RWPE1 (cell line): ENCODE measurements at regions not wholly inside any gene's neighbourhood (a gene's known extent, or its start where the extent isn't known, plus 50 kb on each side); places are given as distances from the start of the nearest gene placed in this dataset.

Experiments used
- CTCF ChIA-PET: fragments of 350-600 bp; sonication (Branson Sonifier 250); formaldehyde crosslinking; extraction: SDS; loops from one replicate; lab custom pipeline; 2021; lab: Yijun Ruan, JAX
- POLR2A ChIA-PET: fragments of 400-600 bp; formaldehyde crosslinking; extraction: SDS; loops from one replicate; lab custom pipeline; 2020; ENCODE audit warnings: antibody characterized with exemption; ENCODE audit not compliant: low non-redundant PET; lab: Yijun Ruan, JAX
- DNase-seq: peaks from one replicate; pipeline ENCODE4 v3.0.0; 2012; ENCODE audit warnings: low spot score
- H3K27ac ChIP-seq: fragments of 450-650 bp; 2 replicates; pipeline ENCODE4 v1.5.1; 2017
- TF ChIP-seq, protein P1 (sequence below): fragments of 450-650 bp; conservative IDR thresholded peaks from 2 replicates; pipeline ENCODE4 v1.5.1; 2017; ENCODE audit warnings: low read depth, mild to moderate bottlenecking

- TF ChIP-seq, protein P1, sequence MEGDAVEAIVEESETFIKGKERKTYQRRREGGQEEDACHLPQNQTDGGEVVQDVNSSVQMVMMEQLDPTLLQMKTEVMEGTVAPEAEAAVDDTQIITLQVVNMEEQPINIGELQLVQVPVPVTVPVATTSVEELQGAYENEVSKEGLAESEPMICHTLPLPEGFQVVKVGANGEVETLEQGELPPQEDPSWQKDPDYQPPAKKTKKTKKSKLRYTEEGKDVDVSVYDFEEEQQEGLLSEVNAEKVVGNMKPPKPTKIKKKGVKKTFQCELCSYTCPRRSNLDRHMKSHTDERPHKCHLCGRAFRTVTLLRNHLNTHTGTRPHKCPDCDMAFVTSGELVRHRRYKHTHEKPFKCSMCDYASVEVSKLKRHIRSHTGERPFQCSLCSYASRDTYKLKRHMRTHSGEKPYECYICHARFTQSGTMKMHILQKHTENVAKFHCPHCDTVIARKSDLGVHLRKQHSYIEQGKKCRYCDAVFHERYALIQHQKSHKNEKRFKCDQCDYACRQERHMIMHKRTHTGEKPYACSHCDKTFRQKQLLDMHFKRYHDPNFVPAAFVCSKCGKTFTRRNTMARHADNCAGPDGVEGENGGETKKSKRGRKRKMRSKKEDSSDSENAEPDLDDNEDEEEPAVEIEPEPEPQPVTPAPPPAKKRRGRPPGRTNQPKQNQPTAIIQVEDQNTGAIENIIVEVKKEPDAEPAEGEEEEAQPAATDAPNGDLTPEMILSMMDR: no peak
- DNase-seq: no peak
- no peak overlapping the region for H3K27ac ChIP-seq
- CTCF ChIA-PET: interaction anchor here (0.6 kb wide), 1 partner anchor 1267 kb away, joined by 3 read pairs; no protein-coding TSS in a partner anchor
- POLR2A ChIA-PET: interaction anchor here (0.6 kb wide), 1 partner anchor 341 kb away, joined by 6 read pairs; no protein-coding TSS in a partner anchor
Observed at GRCh38 chr1:229001467-229002011, 266.3 kb downstream of the RHOU start.

- ChIA-PET CTCF (interaction anchor here (0.7 kb wide), 1 partner anchor 310 kb away, joined by 3 read pairs; no protein-coding TSS in a partner anchor), POLR2A (interaction anchor here (0.6 kb wide), 1 partner anchor 342 kb away, joined by 6 read pairs; no protein-coding TSS in a partner anchor)
- TF ChIP-seq, protein P1: no peak
Observed at GRCh38 chr1:229002037-229002436, 266.8 kb downstream of the RHOU start.

GRCh38 chr1:229002451-229002960, 267.2 kb downstream of the RHOU start:
- ChIA-PET POLR2A (no interaction called here), CTCF (interaction anchor here (0.7 kb wide), 1 partner anchor 310 kb away, joined by 3 read pairs; no protein-coding TSS in a partner anchor)
- no peak overlapping the region for H3K27ac ChIP-seq
- TF ChIP-seq, protein P1: no peak
- DNase-seq: no peak

More at GRCh38 chr1:229002037-229002436, 266.8 kb downstream of the RHOU start:
- DNase-seq: no peak
- H3K27ac ChIP-seq: no peak overlapping the region

DNA sequence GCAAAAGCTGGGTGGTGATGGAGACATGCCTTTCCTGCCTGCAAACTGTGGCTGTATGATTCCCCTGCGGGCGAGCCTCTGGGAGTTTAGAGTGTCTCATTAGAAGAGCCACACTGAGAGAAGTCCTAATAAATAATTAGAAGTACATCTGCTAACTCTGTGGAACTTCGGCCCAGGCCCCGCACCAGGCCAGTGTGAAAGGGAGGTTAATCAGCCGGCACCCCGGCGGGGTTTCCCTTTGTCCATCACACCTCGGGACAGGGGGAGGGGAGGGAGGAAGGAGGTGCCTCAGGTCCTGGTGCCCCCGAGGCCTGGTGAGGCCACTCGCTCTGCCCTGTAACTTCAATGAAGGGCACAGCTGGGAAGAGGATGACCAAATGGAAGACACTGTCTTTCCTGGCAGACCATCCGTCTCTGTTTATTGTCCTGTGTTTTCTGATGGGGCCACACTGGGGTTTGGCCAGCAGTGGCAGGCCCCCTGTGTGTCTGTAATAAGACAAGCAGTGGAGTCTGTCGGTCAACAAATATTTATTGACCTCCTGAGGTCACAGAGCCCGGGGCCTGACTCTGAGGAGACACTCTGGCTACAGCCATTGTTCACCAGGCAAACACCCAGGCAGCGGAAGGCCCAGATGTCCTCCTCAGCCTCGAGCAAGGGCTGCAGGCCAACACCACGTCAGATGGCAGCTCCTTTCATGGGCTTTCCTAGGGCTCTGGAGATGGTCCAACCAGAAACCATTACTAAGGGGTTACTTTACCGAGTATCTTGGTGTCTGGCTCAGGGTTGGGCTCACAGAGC, 267.5 kb upstream of the RAB4A start:
- ChIA-PET POLR2A (no interaction called here), CTCF (no interaction called here)
- TF ChIP-seq, protein P1: no peak
- no peak for DNase-seq
- H3K27ac ChIP-seq: no peak overlapping the region

DNA sequence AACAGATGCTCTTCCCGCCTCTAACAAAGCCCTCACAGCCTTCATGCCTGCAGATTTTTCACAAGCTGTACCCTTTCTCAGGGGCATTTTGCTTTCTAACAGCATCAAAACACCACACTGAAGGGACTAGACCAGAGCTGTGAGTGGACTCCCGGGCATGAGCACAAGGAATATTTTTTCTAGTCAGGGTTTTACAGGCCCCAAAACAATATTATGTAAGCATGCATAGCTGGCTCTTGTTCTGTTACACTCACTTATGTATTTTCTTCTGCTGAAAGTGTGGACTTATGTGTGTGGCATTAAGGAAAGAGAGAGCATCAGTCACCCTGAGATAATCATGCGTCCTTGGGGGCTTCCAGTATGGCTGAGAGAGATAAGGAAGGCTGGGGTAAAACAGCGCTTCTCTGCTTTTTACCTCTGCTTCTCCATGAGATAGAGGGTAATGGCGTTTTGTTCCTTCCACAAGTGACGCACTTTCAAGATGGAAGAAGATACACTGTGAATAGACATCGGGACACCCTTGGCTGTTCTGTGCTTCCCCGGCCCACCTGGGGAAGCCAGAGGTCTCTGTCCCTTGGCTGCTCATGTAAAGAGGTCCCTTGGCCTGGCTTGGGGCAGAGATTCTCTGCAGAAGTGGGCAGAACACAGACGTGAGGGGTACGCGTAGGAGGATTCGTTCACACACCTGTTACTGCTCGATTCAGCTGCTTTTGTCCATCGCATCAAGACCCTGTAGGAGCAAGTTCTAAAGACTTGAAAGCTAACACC, 266.7 kb upstream of the RAB4A start:
- no peak overlapping the region for H3K27ac ChIP-seq
- no peak for DNase-seq
- TF ChIP-seq, protein P1: no peak
- CTCF ChIA-PET: no interaction called here
- POLR2A ChIA-PET: no interaction called here

- no peak overlapping the region for H3K27ac ChIP-seq
- ChIA-PET CTCF (no interaction called here), POLR2A (no interaction called here)
- TF ChIP-seq, protein P1: no peak
- no peak for DNase-seq
Observed at GRCh38 chr1:229005097-229005496, 265.8 kb upstream of the RAB4A start.
